GM23248 (cell line): ENCODE measurements at regions not wholly inside any gene's neighbourhood (a gene's known extent, or its start where the extent isn't known, plus 50 kb on each side); places are given as distances from the start of the nearest gene placed in this dataset.

Experiments
- EZH2 ChIP-seq: fragments of 200-600 bp; sonication (generic); IDR thresholded peaks from 2 replicates; pipeline ENCODE4 v1.6.1; 2018; ENCODE audit warnings: antibody characterized with exemption, mild to moderate bottlenecking; ENCODE audit not compliant: insufficient read depth, poor library complexity, severe bottlenecking
- EZH2phosphoT487 ChIP-seq: fragments of 200-600 bp; sonication (generic); IDR thresholded peaks from 2 replicates; pipeline ENCODE4 v1.6.1; 2018; ENCODE audit warnings: antibody characterized with exemption, moderate library complexity, mild to moderate bottlenecking, low read depth; ENCODE audit not compliant: insufficient read depth

DNA sequence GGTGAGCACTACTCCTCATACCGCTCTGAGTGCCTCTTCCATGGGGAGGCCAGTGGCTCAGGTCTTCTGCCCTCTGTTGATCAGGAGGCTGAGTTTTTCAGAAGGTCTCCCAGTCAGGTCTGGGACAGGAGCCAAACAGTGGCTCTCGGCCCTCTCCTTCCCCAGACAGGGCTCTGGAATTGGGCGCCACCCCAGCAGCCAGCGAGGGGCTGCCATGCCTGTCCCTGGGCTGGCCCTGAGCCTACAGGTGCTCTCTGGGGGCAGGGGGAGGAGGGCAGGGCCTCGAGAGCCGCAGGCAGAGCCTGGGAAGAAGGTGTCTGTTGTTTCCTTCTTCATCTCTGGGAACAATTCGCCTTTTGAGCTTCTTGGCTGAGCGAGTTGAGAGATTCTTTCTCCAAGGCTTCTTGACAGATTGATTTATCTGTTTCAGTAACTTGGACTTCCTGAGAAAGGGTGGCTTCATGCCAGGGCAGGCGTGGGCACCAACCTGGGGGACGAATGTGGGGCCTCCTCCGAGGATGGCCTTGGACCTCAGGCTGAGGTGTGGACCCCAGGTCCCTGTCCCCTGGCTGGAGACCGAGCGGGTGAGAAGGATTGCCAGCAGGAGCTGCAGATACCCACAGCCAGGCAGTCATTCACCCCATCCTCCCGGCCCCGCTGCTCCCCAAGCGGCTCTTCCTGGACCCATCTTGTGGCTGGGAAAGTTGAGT, 64.7 kb upstream of the GLI2 start:
- TF ChIP-seq EZH2phosphoT487 (no peak), EZH2 (no peak)
